ENCODE measurements at regions not wholly inside any gene's neighbourhood (a gene's known extent, or its start where the extent isn't known, plus 50 kb on each side); places are given as distances from the start of the nearest gene placed in this dataset.

- peak; percentile 67 for DNase-seq (ENCODE audit: low spot score)
These were observed 70.5 kb downstream of the FAM217A start for GRCh38 chr6:4008324-4009047.

- no peak for DNase-seq (ENCODE audit: low spot score)
These were observed 69.5 kb downstream of the FAM217A start for GRCh38 chr6:4009486-4009885.

GRCh38 chr6:4010048-4010447 is 68.9 kb downstream of the FAM217A start:
- no peak for DNase-seq (ENCODE audit: low spot score)

GRCh38 chr6:4010689-4011090 is 68.2 kb downstream of the FAM217A start:
- DNase-seq (ENCODE audit: low spot score) = no peak

DNA sequence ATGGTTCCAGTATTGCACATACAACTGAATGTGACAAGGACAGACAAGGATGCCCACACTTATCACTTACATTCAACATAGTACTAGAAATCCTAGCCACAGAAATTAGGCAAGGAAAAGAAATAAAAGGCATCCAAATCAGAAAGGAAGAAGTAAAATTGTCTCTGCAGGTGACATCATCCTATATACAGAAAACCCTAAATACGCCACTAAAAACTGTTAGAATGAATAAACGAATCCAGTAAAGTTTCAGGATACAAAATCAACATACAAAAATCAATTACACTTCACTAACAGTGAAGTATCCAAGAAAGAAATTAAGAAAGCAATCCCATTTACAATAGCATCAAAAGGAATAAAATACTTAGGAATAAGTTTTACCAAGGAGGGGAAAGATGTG is 66.1 kb downstream of the FAM217A start:
- DNase-seq (ENCODE audit: low spot score) = no peak

DNA sequence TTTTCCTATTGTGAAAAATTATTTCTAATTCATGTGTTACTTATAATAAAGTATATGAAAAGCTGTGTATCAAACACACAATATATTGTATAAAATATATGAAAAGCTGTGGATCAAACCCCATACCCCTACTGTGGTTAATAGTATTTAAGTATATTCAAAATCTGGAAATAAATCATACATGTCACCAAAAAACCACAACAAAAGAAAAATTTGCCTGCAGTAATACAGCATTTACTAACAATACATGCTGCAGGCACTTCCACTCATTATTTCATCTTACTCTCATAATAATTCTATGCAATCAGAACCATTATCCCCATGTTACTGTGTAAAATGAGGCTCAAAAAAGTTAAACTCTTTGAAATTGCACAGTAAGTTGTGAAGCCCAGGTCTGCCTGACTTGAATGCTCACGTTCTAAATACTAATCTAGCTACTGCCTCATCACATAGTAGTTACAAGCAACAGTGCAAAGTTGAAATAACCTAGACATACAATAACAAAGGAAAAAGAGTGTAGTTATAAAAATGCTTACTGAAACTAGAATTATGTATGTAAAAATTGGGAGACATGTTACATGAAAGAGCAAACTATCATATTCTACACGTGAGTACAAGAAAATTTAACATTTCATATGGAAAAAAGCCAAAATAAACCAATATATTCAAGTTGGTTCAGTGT is 61.7 kb downstream of the FAM217A start:
- DNase-seq (ENCODE audit: low spot score) = no peak

DNA sequence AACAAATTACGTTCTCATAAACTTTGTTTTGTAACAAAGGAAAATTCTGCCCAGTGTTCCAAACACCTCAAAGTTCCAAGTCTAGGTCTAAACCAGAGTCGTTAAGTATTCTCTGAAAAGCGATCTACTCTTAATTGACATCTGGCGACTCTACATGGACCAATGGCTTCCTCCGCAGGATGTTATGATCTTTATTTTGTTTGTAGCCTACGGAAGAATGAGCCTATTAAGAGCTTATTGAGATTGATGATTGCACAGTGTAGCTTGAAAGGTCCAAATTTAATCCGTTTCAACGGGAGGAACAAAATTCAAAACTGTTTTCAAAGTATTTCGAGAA is 61.1 kb downstream of the FAM217A start:
- peak; percentile 51 for DNase-seq (ENCODE audit: low spot score)

DNA sequence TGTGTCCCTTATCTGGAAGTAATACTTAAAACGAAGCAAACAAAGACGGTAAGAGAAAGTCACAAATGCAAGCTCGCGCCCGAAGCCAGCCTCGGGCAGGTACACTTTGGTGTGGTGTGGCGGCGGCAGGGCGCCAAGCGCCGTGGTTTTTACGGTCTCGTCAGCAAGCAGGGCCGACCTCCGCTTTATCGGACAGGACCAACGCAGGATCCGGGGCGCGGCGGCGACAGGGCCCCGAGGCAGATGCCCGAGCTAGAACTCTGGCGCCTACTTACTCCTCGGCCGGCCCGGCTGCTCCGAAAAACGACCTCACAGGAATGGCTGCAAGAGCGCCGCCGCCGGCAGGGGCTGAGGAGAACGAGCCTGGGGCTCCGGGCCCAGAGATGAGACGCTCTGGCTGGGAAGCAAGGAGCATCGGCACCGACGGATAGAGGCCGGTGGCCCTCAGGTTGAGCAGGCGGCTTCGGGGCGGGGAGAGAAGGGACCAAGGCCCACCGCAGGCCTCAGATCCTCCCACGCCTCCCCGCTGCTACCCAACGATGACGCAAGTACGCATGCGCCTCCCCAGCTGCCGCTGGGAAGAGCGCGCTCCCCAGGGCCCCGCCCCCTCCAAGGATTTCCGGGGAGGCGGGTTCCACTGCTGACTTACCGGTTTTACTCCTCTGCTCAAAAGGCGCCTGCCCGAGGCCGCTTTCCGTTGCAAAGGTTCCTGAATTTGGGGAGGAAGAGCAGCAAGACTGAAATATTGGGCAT is 60.6 kb downstream of the FAM217A start:
- peak; percentile 90 for DNase-seq (ENCODE audit: low spot score)

Data from kidney capillary endothelial cell (primary cell).